Activated naive CD4-positive, alpha-beta T cell treated with anti-CD3 and anti-CD28 coated beads, Interleukin-2, amount 50 U/mL, for 24 hours (primary cell): ENCODE measurements at regions not wholly inside any gene's neighbourhood (a gene's known extent, or its start where the extent isn't known, plus 50 kb on each side); places are given as distances from the start of the nearest gene placed in this dataset.
A peak's percentile ranks its signal among the peaks of the same experiment; 100 is the strongest.

Source experiments
- H3K27ac Mint-ChIP-seq: one replicate; pipeline ENCODE4 v1.8.0; 2021; ENCODE audit warnings: mild to moderate bottlenecking, mixed read lengths
- H3K27me3 Mint-ChIP-seq: one replicate; pipeline ENCODE4 v1.8.0; 2021; ENCODE audit warnings: mixed read lengths
- H3K36me3 Mint-ChIP-seq: one replicate; pipeline ENCODE4 v1.8.0; 2021; ENCODE audit warnings: mixed read lengths
- H3K4me1 Mint-ChIP-seq: one replicate; pipeline ENCODE4 v1.8.0; 2021; ENCODE audit warnings: mixed read lengths
- H3K4me3 Mint-ChIP-seq: one replicate; pipeline ENCODE4 v1.8.0; 2021; ENCODE audit warnings: mild to moderate bottlenecking, mixed read lengths
- H3K9me3 Mint-ChIP-seq: one replicate; pipeline ENCODE4 v1.8.0; 2021; ENCODE audit warnings: mixed read lengths

- Mint-ChIP-seq H3K36me3 (peaks cover 1% of the 10 kb centered on the region), H3K4me1 (peaks cover 18% of the 10 kb centered on the region), H3K27ac (no peak overlapping the region), H3K4me3 (no peak overlapping the region), H3K9me3 (peaks cover 6% of the 10 kb centered on the region), H3K27me3 (no peaks in the 10 kb centered on the region)
These were observed 76.6 kb upstream of the KLF12 start for GRCh38 chr13:74210693-74211393.

GRCh38 chr13:74206855-74207254 lies 72.7 kb upstream of the KLF12 start:
- no peaks in the 10 kb centered on the region for H3K27me3 Mint-ChIP-seq
- H3K27ac Mint-ChIP-seq = no peak overlapping the region
- H3K4me1 Mint-ChIP-seq = peaks cover 9% of the 10 kb centered on the region
- H3K9me3 Mint-ChIP-seq = peaks cover 6% of the 10 kb centered on the region
- H3K4me3 Mint-ChIP-seq = no peak overlapping the region
- H3K36me3 Mint-ChIP-seq = peaks cover 1% of the 10 kb centered on the region

GRCh38 chr13:74206061-74206561 lies 71.9 kb upstream of the KLF12 start:
- Mint-ChIP-seq H3K9me3 (peaks cover 6% of the 10 kb centered on the region), H3K4me3 (no peak overlapping the region), H3K4me1 (peaks cover 5% of the 10 kb centered on the region), H3K36me3 (peaks cover 1% of the 10 kb centered on the region), H3K27ac (no peak overlapping the region), H3K27me3 (no peaks in the 10 kb centered on the region)

DNA sequence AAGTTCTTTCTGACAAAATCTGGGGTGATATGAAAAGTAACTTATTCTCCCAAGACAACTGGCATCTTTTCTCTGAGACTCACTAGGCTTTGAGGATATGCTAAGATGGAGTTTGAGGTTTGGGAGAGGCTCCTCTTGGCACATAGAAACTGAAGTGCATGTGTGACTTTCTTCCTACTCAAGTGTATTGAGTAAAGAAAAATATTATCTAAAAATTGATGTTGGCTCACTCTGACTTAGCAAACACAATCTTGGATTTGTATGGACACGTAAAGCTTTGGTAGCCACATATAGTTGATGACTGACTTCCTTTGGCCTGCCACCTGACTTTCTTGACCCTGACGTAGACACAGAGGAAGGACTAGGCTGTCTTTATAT lies 71.1 kb upstream of the KLF12 start:
- no peaks in the 10 kb centered on the region for H3K4me1 Mint-ChIP-seq
- no peaks in the 10 kb centered on the region for H3K27me3 Mint-ChIP-seq
- H3K36me3 Mint-ChIP-seq = peaks cover 1% of the 10 kb centered on the region
- peaks cover 6% of the 10 kb centered on the region for H3K9me3 Mint-ChIP-seq
- no peak overlapping the region for H3K27ac Mint-ChIP-seq
- no peak overlapping the region for H3K4me3 Mint-ChIP-seq

- no peaks in the 10 kb centered on the region for H3K27me3 Mint-ChIP-seq
- H3K4me1 Mint-ChIP-seq = no peaks in the 10 kb centered on the region
- peaks cover 6% of the 10 kb centered on the region for H3K9me3 Mint-ChIP-seq
- peaks cover 1% of the 10 kb centered on the region for H3K36me3 Mint-ChIP-seq
- no peak overlapping the region for H3K27ac Mint-ChIP-seq
- H3K4me3 Mint-ChIP-seq = no peak overlapping the region
These were observed 70.6 kb upstream of the KLF12 start for GRCh38 chr13:74204602-74205312.

- no peak overlapping the region for H3K4me3 Mint-ChIP-seq
- H3K4me1 Mint-ChIP-seq = no peaks in the 10 kb centered on the region
- peaks cover 6% of the 10 kb centered on the region for H3K9me3 Mint-ChIP-seq
- no peaks in the 10 kb centered on the region for H3K27me3 Mint-ChIP-seq
- no peak overlapping the region for H3K27ac Mint-ChIP-seq
- peaks cover 1% of the 10 kb centered on the region for H3K36me3 Mint-ChIP-seq
These were observed 69.4 kb upstream of the KLF12 start for GRCh38 chr13:74203576-74203975.

DNA sequence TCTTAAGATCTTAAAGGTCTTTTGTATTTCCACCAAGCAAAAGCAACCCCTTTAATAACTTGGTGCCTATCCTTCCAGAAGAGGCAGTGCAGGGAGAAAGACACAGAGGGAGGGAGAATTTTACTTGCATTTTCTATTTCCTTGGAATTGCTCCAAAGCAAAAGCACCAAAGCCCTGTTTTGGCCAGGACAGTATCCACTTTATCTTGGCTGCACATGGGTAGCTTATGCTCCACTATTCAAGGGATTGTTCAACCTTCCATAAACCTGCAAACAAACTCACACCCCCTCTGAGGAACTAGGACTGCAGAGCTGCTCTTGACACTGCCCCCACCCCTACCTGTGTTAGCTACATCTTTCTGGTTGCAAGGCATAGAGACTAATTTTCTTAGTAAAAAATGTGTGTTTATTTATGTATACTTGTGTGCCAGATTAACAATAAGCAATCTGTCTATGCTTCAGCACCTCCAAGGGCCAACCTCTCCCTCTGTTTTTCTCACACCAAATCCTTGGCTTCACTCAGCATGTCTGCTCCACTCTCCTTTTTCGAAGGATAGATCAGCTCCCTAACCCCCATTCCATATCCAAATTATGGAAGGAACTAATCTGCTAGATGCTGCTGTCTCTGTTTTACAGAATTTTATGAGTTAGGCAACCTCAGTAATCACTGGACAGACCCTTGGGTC lies 68.1 kb upstream of the KLF12 start:
- H3K4me3 Mint-ChIP-seq = no peak overlapping the region
- H3K27ac Mint-ChIP-seq = no peak overlapping the region
- peaks cover 5% of the 10 kb centered on the region for H3K4me1 Mint-ChIP-seq
- H3K9me3 Mint-ChIP-seq = peaks cover 6% of the 10 kb centered on the region
- H3K27me3 Mint-ChIP-seq = no peaks in the 10 kb centered on the region
- peaks cover 1% of the 10 kb centered on the region for H3K36me3 Mint-ChIP-seq

DNA sequence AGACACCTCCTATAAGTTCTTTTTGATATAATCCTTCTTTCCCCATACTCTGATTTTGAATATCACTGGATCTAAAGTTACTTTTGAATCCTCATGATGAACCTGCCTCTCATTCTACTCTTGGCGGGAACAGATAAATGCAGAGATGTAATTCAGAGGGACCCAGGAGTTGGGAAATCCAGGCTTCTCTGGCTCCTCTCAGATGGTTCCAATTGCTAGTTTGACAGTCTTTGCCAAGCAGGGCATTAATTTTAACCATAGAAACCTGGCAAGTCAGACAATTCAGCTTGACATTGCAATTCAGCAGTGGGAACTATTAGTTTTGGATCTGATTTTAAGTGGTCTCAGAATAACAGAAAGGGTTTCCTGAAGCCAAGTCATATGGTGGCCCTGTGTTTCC lies 67.3 kb upstream of the KLF12 start:
- Mint-ChIP-seq H3K27ac (no peak overlapping the region), H3K4me1 (peaks cover 5% of the 10 kb centered on the region), H3K36me3 (peaks cover 1% of the 10 kb centered on the region), H3K27me3 (no peaks in the 10 kb centered on the region), H3K4me3 (no peak overlapping the region), H3K9me3 (peaks cover 4% of the 10 kb centered on the region)

- Mint-ChIP-seq H3K36me3 (no peaks in the 10 kb centered on the region), H3K27me3 (no peaks in the 10 kb centered on the region), H3K4me3 (no peak overlapping the region), H3K9me3 (no peaks in the 10 kb centered on the region), H3K4me1 (peaks cover 7% of the 10 kb centered on the region), H3K27ac (no peak overlapping the region)
These were observed 65.9 kb upstream of the KLF12 start for GRCh38 chr13:74200081-74200480.

GRCh38 chr13:74197677-74198429 lies 63.6 kb upstream of the KLF12 start:
- no peak overlapping the region for H3K27ac Mint-ChIP-seq
- H3K36me3 Mint-ChIP-seq = no peaks in the 10 kb centered on the region
- H3K27me3 Mint-ChIP-seq = no peaks in the 10 kb centered on the region
- H3K9me3 Mint-ChIP-seq = no peaks in the 10 kb centered on the region
- H3K4me3 Mint-ChIP-seq = no peak overlapping the region
- peaks cover 27% of the 10 kb centered on the region for H3K4me1 Mint-ChIP-seq

GRCh38 chr13:74194846-74195245 lies 60.6 kb upstream of the KLF12 start:
- Mint-ChIP-seq H3K4me1 (peaks cover 51% of the 10 kb centered on the region), H3K9me3 (no peaks in the 10 kb centered on the region), H3K4me3 (no peak overlapping the region), H3K36me3 (no peaks in the 10 kb centered on the region), H3K27me3 (no peaks in the 10 kb centered on the region), H3K27ac (no peak overlapping the region)

GRCh38 chr13:74193391-74193790 lies 59.2 kb upstream of the KLF12 start:
- Mint-ChIP-seq H3K27ac (peak overlapping the region; percentile 12), H3K4me3 (peak overlapping the region; percentile 47), H3K36me3 (no peaks in the 10 kb centered on the region)

GRCh38 chr13:74191410-74191809 lies 57.2 kb upstream of the KLF12 start:
- Mint-ChIP-seq H3K27ac (no peak overlapping the region), H3K9me3 (no peaks in the 10 kb centered on the region), H3K27me3 (no peaks in the 10 kb centered on the region), H3K4me3 (no peak overlapping the region), H3K4me1 (peaks cover 47% of the 10 kb centered on the region), H3K36me3 (no peaks in the 10 kb centered on the region)

More at GRCh38 chr13:74193391-74193790, 59.2 kb upstream of the KLF12 start:
- Mint-ChIP-seq H3K4me1 (peaks cover 51% of the 10 kb centered on the region), H3K27me3 (no peaks in the 10 kb centered on the region), H3K9me3 (no peaks in the 10 kb centered on the region)

DNA sequence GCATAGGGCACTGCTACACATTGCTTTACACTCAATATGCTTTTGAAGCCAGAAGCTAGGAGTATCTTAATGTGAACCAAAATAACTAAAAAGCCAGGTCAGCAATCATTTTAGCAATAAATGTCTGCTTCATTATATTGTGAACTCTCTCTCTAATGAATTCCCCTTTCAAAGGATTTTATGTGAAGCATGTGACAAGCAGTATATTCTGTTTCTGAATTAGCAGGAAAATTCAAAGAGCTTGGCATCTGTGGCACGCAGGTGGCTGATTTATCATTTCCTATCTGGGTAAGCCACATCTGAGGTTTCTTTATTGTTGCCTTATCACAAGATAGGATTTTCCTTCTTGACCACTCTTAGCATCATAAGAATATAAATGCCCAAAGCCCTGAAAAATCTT lies 56.8 kb upstream of the KLF12 start:
- peak overlapping the region; percentile 71 for H3K27ac Mint-ChIP-seq
- no peaks in the 10 kb centered on the region for H3K27me3 Mint-ChIP-seq
- peaks cover 47% of the 10 kb centered on the region for H3K4me1 Mint-ChIP-seq
- H3K9me3 Mint-ChIP-seq = no peaks in the 10 kb centered on the region
- no peak overlapping the region for H3K4me3 Mint-ChIP-seq
- H3K36me3 Mint-ChIP-seq = no peaks in the 10 kb centered on the region

GRCh38 chr13:74187564-74187963 lies 53.4 kb upstream of the KLF12 start:
- no peaks in the 10 kb centered on the region for H3K27me3 Mint-ChIP-seq
- H3K4me3 Mint-ChIP-seq = no peak overlapping the region
- no peak overlapping the region for H3K27ac Mint-ChIP-seq
- H3K4me1 Mint-ChIP-seq = peaks cover 22% of the 10 kb centered on the region
- no peaks in the 10 kb centered on the region for H3K36me3 Mint-ChIP-seq
- no peaks in the 10 kb centered on the region for H3K9me3 Mint-ChIP-seq
